Mesendoderm (in vitro differentiated cells): ENCODE measurements at regions not wholly inside any gene's neighbourhood (a gene's known extent, or its start where the extent isn't known, plus 50 kb on each side); places are given as distances from the start of the nearest gene placed in this dataset.

Experiments
- DNase-seq: peaks from one replicate; pipeline ENCODE4 v3.0.0; 2013
- H2AK5ac ChIP-seq: 2 replicates; pipeline ENCODE4 v1.6.1; 2013; ENCODE audit warnings: low read length, inconsistent platforms
- H2BK120ac ChIP-seq: 2 replicates; pipeline ENCODE4 v1.6.1; 2013; ENCODE audit warnings: low read depth, mild to moderate bottlenecking, low read length, moderate library complexity, mixed read lengths
- H2BK15ac ChIP-seq: replicated peaks from 2 replicates; pipeline ENCODE4 v1.6.1; 2013; ENCODE audit warnings: low read depth, mild to moderate bottlenecking, moderate library complexity
- H2BK5ac ChIP-seq: 2 replicates; pipeline ENCODE4 v1.6.1; 2013; ENCODE audit warnings: low read length, inconsistent platforms
- H3K18ac ChIP-seq: 2 replicates; pipeline ENCODE4 v1.6.1; 2013; ENCODE audit warnings: mild to moderate bottlenecking, low read length, mixed read lengths
- H3K23ac ChIP-seq: one replicate; pipeline ENCODE4 v1.6.1; 2013; ENCODE audit warnings: low read length
- H3K27ac ChIP-seq: 2 replicates; pipeline ENCODE4 v1.5.1; 2013; ENCODE audit warnings: low read depth, mild to moderate bottlenecking, inconsistent platforms, low read length, moderate library complexity
- H3K27me3 ChIP-seq: 2 replicates; pipeline ENCODE4 v1.6.1; 2013; ENCODE audit warnings: low read length, control low read depth, mild to moderate bottlenecking, inconsistent platforms; ENCODE audit not compliant: insufficient read depth, poor library complexity
- H3K36me3 ChIP-seq: 2 replicates; pipeline ENCODE4 v1.6.1; 2013; ENCODE audit warnings: low read length, inconsistent platforms; ENCODE audit not compliant: control insufficient read depth, insufficient read depth
- H3K4ac ChIP-seq: one replicate; pipeline ENCODE4 v1.6.1; 2013; ENCODE audit warnings: low read depth, mild to moderate bottlenecking, low read length, moderate library complexity
- H3K4me1 ChIP-seq: 2 replicates; pipeline ENCODE4 v1.6.1; 2013; ENCODE audit warnings: low read depth, low read length, inconsistent platforms; ENCODE audit not compliant: control insufficient read depth
- H3K4me2 ChIP-seq: 2 replicates; pipeline ENCODE4 v1.6.1; 2013; ENCODE audit warnings: low read length
- H3K4me3 ChIP-seq: 2 replicates; pipeline ENCODE4 v1.5.1; 2013; ENCODE audit warnings: mild to moderate bottlenecking, low read length
- H3K56ac ChIP-seq: one replicate; pipeline ENCODE4 v1.6.1; 2013; ENCODE audit warnings: low read length
- H3K79me1 ChIP-seq: 2 replicates; pipeline ENCODE4 v1.6.1; 2013; ENCODE audit warnings: low read length, inconsistent platforms
- H3K79me2 ChIP-seq: 2 replicates; pipeline ENCODE4 v1.6.1; 2013; ENCODE audit warnings: mild to moderate bottlenecking, low read length; ENCODE audit not compliant: control insufficient read depth, insufficient read depth
- H3K9ac ChIP-seq: 2 replicates; pipeline ENCODE4 v1.6.1; 2013; ENCODE audit warnings: low read length, inconsistent platforms
- H4K5ac ChIP-seq: one replicate; pipeline ENCODE4 v1.6.1; 2013; ENCODE audit warnings: low read length
- H4K8ac ChIP-seq: one replicate; pipeline ENCODE4 v1.6.1; 2013; ENCODE audit warnings: low read depth, mild to moderate bottlenecking, control low read depth, low read length, moderate library complexity
- WGBS: extraction: QIAGEN DNeasy Blood & Tissue Kit; methylation state at CpG from one replicate; pipeline ENCODE4 v1.1.7; 2013; ENCODE audit warnings: low lambda C conversion rate, missing lambda C conversion rate; ENCODE audit not compliant: insufficient coverage; ENCODE audit errors: extremely low coverage; 5-methylcytosine and 5-hydroxymethylcytosine counted together

GRCh38 chr6:169991031-169991390 lies 239.6 kb downstream of the ERMARD start:
- no peak overlapping the region for H4K8ac ChIP-seq
- no peak for DNase-seq
- no peaks in the 10 kb centered on the region for H3K36me3 ChIP-seq
- no peak overlapping the region for H4K5ac ChIP-seq
- no peak overlapping the region for H3K27ac ChIP-seq
- no peak overlapping the region for H3K56ac ChIP-seq
- no peak overlapping the region for H3K4me3 ChIP-seq
- H3K79me2 ChIP-seq, result no peaks in the 10 kb centered on the region
- H2AK5ac ChIP-seq, result no peak overlapping the region
- H3K4me2 ChIP-seq, result no peak overlapping the region
- H2BK5ac ChIP-seq, result no peak overlapping the region
- no peak overlapping the region for H2BK15ac ChIP-seq
- H2BK120ac ChIP-seq, result no peak overlapping the region
- WGBS, result no CpG with 5 or more reads among the region's 8 CpGs
- H3K23ac ChIP-seq, result no peak overlapping the region
- H3K9ac ChIP-seq, result no peak overlapping the region
- no peaks in the 10 kb centered on the region for H3K4me1 ChIP-seq
- H3K18ac ChIP-seq, result no peak overlapping the region
- no peak overlapping the region for H3K4ac ChIP-seq
- H3K79me1 ChIP-seq, result no peaks in the 10 kb centered on the region
- H3K27me3 ChIP-seq, result no peaks in the 10 kb centered on the region

- no peak overlapping the region for H3K27ac ChIP-seq
- no peaks in the 10 kb centered on the region for H3K79me2 ChIP-seq
- no peak overlapping the region for H2BK5ac ChIP-seq
- H3K56ac ChIP-seq, result no peak overlapping the region
- no peak overlapping the region for H3K23ac ChIP-seq
- no peak overlapping the region for H3K18ac ChIP-seq
- H3K4me1 ChIP-seq, result no peaks in the 10 kb centered on the region
- no peak overlapping the region for H4K5ac ChIP-seq
- no peaks in the 10 kb centered on the region for H3K36me3 ChIP-seq
- H3K79me1 ChIP-seq, result no peaks in the 10 kb centered on the region
- H2AK5ac ChIP-seq, result no peak overlapping the region
- WGBS, result no CpG with 5 or more reads among the region's 32 CpGs
- no peak overlapping the region for H3K4me2 ChIP-seq
- no peak overlapping the region for H3K9ac ChIP-seq
- H3K27me3 ChIP-seq, result no peaks in the 10 kb centered on the region
- no peak for DNase-seq
- no peak overlapping the region for H3K4me3 ChIP-seq
- H3K4ac ChIP-seq, result no peak overlapping the region
- H2BK120ac ChIP-seq, result no peak overlapping the region
- H2BK15ac ChIP-seq, result no peak overlapping the region
- no peak overlapping the region for H4K8ac ChIP-seq
Observed at GRCh38 chr6:169990095-169991030, 238.9 kb downstream of the ERMARD start.

- H3K9ac ChIP-seq, result no peak overlapping the region
- no peak overlapping the region for H3K4ac ChIP-seq
- no peak overlapping the region for H4K8ac ChIP-seq
- H3K4me1 ChIP-seq, result no peaks in the 10 kb centered on the region
- H3K23ac ChIP-seq, result no peak overlapping the region
- no peak overlapping the region for H3K4me2 ChIP-seq
- no peak overlapping the region for H3K27ac ChIP-seq
- H3K79me1 ChIP-seq, result no peaks in the 10 kb centered on the region
- no peak for DNase-seq
- no peaks in the 10 kb centered on the region for H3K36me3 ChIP-seq
- no CpG with 5 or more reads among the region's 8 CpGs for WGBS
- H2BK5ac ChIP-seq, result no peak overlapping the region
- H2BK120ac ChIP-seq, result no peak overlapping the region
- H2BK15ac ChIP-seq, result no peak overlapping the region
- no peak overlapping the region for H4K5ac ChIP-seq
- H3K18ac ChIP-seq, result no peak overlapping the region
- no peak overlapping the region for H3K56ac ChIP-seq
- no peaks in the 10 kb centered on the region for H3K79me2 ChIP-seq
- H3K27me3 ChIP-seq, result no peaks in the 10 kb centered on the region
- no peak overlapping the region for H3K4me3 ChIP-seq
- no peak overlapping the region for H2AK5ac ChIP-seq
Observed at GRCh38 chr6:169989594-169989993, 238.2 kb downstream of the ERMARD start.

- Histone ChIP-seq H3K4me1 (no peaks in the 10 kb centered on the region), H3K18ac (no peak overlapping the region), H3K56ac (no peak overlapping the region), H4K5ac (no peak overlapping the region), H3K79me2 (no peaks in the 10 kb centered on the region), H2BK15ac (no peak overlapping the region), H2BK120ac (no peak overlapping the region), H2BK5ac (no peak overlapping the region), H3K9ac (no peak overlapping the region), H3K27me3 (no peaks in the 10 kb centered on the region), H3K4me3 (no peak overlapping the region), H3K4ac (no peak overlapping the region), H3K27ac (no peak overlapping the region), H3K79me1 (no peaks in the 10 kb centered on the region), H3K36me3 (no peaks in the 10 kb centered on the region), H3K4me2 (no peak overlapping the region), H2AK5ac (no peak overlapping the region), H3K23ac (no peak overlapping the region), H4K8ac (no peak overlapping the region)
- no CpG with 5 or more reads among the region's 25 CpGs for WGBS
- no peak for DNase-seq
Observed at GRCh38 chr6:169988769-169989550, 237.5 kb downstream of the ERMARD start.

- H3K23ac ChIP-seq, result no peak overlapping the region
- no peak overlapping the region for H4K5ac ChIP-seq
- no peak overlapping the region for H2BK120ac ChIP-seq
Observed at GRCh38 chr6:169986848-169987498, 235.6 kb downstream of the ERMARD start.

More at GRCh38 chr6:169986848-169987498, 235.6 kb downstream of the ERMARD start:
- no peak overlapping the region for H4K8ac ChIP-seq
- no peak for DNase-seq
- no peak overlapping the region for H3K4ac ChIP-seq
- no peak overlapping the region for H2BK5ac ChIP-seq
- WGBS, result no CpG with 5 or more reads among the region's 35 CpGs
- no peak overlapping the region for H3K18ac ChIP-seq
- no peak overlapping the region for H2BK15ac ChIP-seq
- no peaks in the 10 kb centered on the region for H3K36me3 ChIP-seq
- H3K9ac ChIP-seq, result no peak overlapping the region
- no peak overlapping the region for H3K56ac ChIP-seq
- no peaks in the 10 kb centered on the region for H3K4me1 ChIP-seq
- H2AK5ac ChIP-seq, result no peak overlapping the region
- no peaks in the 10 kb centered on the region for H3K27me3 ChIP-seq
- no peak overlapping the region for H3K4me2 ChIP-seq
- H3K79me1 ChIP-seq, result no peaks in the 10 kb centered on the region
- no peaks in the 10 kb centered on the region for H3K79me2 ChIP-seq
- H3K4me3 ChIP-seq, result no peak overlapping the region
- H3K27ac ChIP-seq, result no peak overlapping the region
